GM23338 (cell line): ENCODE measurements at regions not wholly inside any gene's neighbourhood (a gene's known extent, or its start where the extent isn't known, plus 50 kb on each side); places are given as distances from the start of the nearest gene placed in this dataset.

Experiments used
- ATAC-seq: fragments of 200-7000 bp; cut with Tn5 transposase; 3 replicates; pipeline ENCODE4 v1.9.1; 2020
- DNase-seq: peaks from one replicate; pipeline ENCODE4 v3.0.0-alpha.2; 2015; ENCODE audit warnings: low spot score
- H2AFZ ChIP-seq: fragments of 200-600 bp; sonication (generic); 2 replicates; pipeline ENCODE4 v1.8.0; 2016; ENCODE audit warnings: antibody characterized with exemption, mild to moderate bottlenecking, moderate library complexity
- H3F3A ChIP-seq: fragments of 200-600 bp; sonication (generic); replicated peaks from 2 replicates; pipeline ENCODE4 v1.8.0; 2017; ENCODE audit warnings: antibody characterized with exemption, mixed run types, low read depth
- H3K27ac ChIP-seq: fragments of 200-600 bp; sonication (generic); 2 replicates; pipeline ENCODE4 v1.6.1; 2016; ENCODE audit warnings: low read depth
- H3K27me3 ChIP-seq: fragments of 200-600 bp; sonication (generic); 2 replicates; pipeline ENCODE4 v1.8.0; 2016; ENCODE audit warnings: mild to moderate bottlenecking, mixed run types, moderate library complexity; ENCODE audit not compliant: insufficient read depth
- H3K36me3 ChIP-seq: fragments of 200-600 bp; sonication (generic); 2 replicates; pipeline ENCODE4 v1.8.0; 2016; ENCODE audit warnings: mild to moderate bottlenecking; ENCODE audit not compliant: insufficient read depth
- H3K4me1 ChIP-seq: fragments of 200-600 bp; sonication (generic); 2 replicates; pipeline ENCODE4 v1.8.0; 2016; ENCODE audit warnings: mild to moderate bottlenecking, moderate library complexity; ENCODE audit not compliant: insufficient read depth
- H3K4me2 ChIP-seq: fragments of 200-600 bp; sonication (generic); 2 replicates; pipeline ENCODE4 v1.7.1; 2017; ENCODE audit warnings: mixed run types
- H3K4me3 ChIP-seq: fragments of 200-600 bp; sonication (generic); 2 replicates; pipeline ENCODE4 v1.6.1; 2016; ENCODE audit warnings: mixed run types
- H3K79me2 ChIP-seq: fragments of 200-600 bp; sonication (generic); replicated peaks from 2 replicates; pipeline ENCODE4 v1.8.0; 2017; ENCODE audit warnings: mild to moderate bottlenecking; ENCODE audit not compliant: insufficient read depth
- H3K9me2 ChIP-seq: fragments of 200-600 bp; sonication (generic); 2 replicates; pipeline ENCODE4 v1.8.0; 2017; ENCODE audit not compliant: insufficient read depth
- H4K20me1 ChIP-seq: fragments of 200-600 bp; sonication (generic); replicated peaks from 2 replicates; pipeline ENCODE4 v1.8.0; 2017; ENCODE audit warnings: mild to moderate bottlenecking; ENCODE audit not compliant: insufficient read depth
- H3K27ac Mint-ChIP-seq: 2 replicates; pipeline ENCODE4 v1.8.0; 2020; ENCODE audit warnings: inconsistent platforms, mild to moderate bottlenecking, moderate library complexity, mixed read lengths
- H3K27me3 Mint-ChIP-seq: 3 replicates; pipeline ENCODE4 v1.8.0; 2022; ENCODE audit warnings: low read depth, mild to moderate bottlenecking, moderate library complexity, mixed read lengths, inconsistent platforms; ENCODE audit not compliant: insufficient read depth, poor library complexity
- H3K36me3 Mint-ChIP-seq: 3 replicates; pipeline ENCODE4 v1.8.0; 2021; ENCODE audit warnings: low read depth, mild to moderate bottlenecking, inconsistent platforms, moderate library complexity, mixed read lengths
- H3K4me1 Mint-ChIP-seq: 3 replicates; pipeline ENCODE4 v1.8.0; 2020; ENCODE audit warnings: mild to moderate bottlenecking, inconsistent platforms, mixed read lengths
- H3K4me3 Mint-ChIP-seq: 3 replicates; pipeline ENCODE4 v1.8.0; 2021; ENCODE audit warnings: moderate library complexity, mild to moderate bottlenecking, inconsistent platforms, mixed read lengths
- H3K9me3 Mint-ChIP-seq: 3 replicates; pipeline ENCODE4 v1.8.0; 2020; ENCODE audit warnings: moderate library complexity, mild to moderate bottlenecking, inconsistent platforms, mixed read lengths
- TF ChIP-seq, protein P1 (sequence below), 2 experiments: fragments of 200-600 bp in 1 of 2; sonication (generic) in 1 of 2; conservative IDR thresholded peaks; 2 replicates each; pipeline versions ENCODE4 v1.5.1 to v1.6.1; 2016 to 2017; ENCODE audit warnings: antibody characterized with exemption in 2 of 2, low read depth in 2 of 2, mild to moderate bottlenecking in 2 of 2, moderate library complexity in 1 of 2
- TF ChIP-seq, protein P2 (sequence below): fragments of 250-450 bp; sonication (Bioruptor Pico); IDR thresholded peaks from 2 replicates; pipeline ENCODE4 v1.5.0; 2020; ENCODE audit warnings: mild to moderate bottlenecking, moderate library complexity
- TF ChIP-seq, protein P3 (sequence below): IDR thresholded peaks from one replicate; pipeline ENCODE4 v1.6.1; 2018; ENCODE audit warnings: antibody characterized with exemption; ENCODE audit not compliant: unreplicated experiment

DNA sequence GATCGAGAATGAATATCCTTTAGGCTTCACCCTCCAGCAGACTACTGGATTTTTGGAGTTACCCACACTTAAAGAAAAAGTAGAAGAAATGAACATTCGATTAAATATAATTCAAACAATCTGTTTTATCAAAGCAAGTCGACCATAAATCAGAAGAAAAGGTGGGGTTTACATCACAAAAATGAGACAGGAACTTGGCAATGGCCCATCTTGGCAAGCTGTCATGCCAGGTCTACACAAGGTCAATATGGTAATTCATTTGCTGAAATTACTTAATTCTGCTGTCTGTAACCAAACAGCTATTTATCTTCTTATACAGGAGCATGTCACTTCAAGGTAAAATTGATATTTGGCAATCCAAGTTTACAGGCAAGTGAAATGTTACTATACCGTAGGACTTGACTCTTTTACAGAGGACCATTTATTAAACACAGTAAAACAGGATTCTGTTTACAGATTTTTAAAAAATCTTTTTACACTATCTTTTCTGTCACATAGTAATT, 640.6 kb upstream of the NRP1 start:
- ATAC-seq (no peak), DNase-seq (no peak)
- no peaks in the 10 kb centered on the region for H3F3A ChIP-seq
- H3K27ac Mint-ChIP-seq = no peak overlapping the region
- TF ChIP-seq, protein P1, sequence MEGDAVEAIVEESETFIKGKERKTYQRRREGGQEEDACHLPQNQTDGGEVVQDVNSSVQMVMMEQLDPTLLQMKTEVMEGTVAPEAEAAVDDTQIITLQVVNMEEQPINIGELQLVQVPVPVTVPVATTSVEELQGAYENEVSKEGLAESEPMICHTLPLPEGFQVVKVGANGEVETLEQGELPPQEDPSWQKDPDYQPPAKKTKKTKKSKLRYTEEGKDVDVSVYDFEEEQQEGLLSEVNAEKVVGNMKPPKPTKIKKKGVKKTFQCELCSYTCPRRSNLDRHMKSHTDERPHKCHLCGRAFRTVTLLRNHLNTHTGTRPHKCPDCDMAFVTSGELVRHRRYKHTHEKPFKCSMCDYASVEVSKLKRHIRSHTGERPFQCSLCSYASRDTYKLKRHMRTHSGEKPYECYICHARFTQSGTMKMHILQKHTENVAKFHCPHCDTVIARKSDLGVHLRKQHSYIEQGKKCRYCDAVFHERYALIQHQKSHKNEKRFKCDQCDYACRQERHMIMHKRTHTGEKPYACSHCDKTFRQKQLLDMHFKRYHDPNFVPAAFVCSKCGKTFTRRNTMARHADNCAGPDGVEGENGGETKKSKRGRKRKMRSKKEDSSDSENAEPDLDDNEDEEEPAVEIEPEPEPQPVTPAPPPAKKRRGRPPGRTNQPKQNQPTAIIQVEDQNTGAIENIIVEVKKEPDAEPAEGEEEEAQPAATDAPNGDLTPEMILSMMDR (conservative IDR thresholded peaks at IDR 0.05; ENCODE audit: low read depth in 2 of 2) = no peak
- TF ChIP-seq, protein P2, sequence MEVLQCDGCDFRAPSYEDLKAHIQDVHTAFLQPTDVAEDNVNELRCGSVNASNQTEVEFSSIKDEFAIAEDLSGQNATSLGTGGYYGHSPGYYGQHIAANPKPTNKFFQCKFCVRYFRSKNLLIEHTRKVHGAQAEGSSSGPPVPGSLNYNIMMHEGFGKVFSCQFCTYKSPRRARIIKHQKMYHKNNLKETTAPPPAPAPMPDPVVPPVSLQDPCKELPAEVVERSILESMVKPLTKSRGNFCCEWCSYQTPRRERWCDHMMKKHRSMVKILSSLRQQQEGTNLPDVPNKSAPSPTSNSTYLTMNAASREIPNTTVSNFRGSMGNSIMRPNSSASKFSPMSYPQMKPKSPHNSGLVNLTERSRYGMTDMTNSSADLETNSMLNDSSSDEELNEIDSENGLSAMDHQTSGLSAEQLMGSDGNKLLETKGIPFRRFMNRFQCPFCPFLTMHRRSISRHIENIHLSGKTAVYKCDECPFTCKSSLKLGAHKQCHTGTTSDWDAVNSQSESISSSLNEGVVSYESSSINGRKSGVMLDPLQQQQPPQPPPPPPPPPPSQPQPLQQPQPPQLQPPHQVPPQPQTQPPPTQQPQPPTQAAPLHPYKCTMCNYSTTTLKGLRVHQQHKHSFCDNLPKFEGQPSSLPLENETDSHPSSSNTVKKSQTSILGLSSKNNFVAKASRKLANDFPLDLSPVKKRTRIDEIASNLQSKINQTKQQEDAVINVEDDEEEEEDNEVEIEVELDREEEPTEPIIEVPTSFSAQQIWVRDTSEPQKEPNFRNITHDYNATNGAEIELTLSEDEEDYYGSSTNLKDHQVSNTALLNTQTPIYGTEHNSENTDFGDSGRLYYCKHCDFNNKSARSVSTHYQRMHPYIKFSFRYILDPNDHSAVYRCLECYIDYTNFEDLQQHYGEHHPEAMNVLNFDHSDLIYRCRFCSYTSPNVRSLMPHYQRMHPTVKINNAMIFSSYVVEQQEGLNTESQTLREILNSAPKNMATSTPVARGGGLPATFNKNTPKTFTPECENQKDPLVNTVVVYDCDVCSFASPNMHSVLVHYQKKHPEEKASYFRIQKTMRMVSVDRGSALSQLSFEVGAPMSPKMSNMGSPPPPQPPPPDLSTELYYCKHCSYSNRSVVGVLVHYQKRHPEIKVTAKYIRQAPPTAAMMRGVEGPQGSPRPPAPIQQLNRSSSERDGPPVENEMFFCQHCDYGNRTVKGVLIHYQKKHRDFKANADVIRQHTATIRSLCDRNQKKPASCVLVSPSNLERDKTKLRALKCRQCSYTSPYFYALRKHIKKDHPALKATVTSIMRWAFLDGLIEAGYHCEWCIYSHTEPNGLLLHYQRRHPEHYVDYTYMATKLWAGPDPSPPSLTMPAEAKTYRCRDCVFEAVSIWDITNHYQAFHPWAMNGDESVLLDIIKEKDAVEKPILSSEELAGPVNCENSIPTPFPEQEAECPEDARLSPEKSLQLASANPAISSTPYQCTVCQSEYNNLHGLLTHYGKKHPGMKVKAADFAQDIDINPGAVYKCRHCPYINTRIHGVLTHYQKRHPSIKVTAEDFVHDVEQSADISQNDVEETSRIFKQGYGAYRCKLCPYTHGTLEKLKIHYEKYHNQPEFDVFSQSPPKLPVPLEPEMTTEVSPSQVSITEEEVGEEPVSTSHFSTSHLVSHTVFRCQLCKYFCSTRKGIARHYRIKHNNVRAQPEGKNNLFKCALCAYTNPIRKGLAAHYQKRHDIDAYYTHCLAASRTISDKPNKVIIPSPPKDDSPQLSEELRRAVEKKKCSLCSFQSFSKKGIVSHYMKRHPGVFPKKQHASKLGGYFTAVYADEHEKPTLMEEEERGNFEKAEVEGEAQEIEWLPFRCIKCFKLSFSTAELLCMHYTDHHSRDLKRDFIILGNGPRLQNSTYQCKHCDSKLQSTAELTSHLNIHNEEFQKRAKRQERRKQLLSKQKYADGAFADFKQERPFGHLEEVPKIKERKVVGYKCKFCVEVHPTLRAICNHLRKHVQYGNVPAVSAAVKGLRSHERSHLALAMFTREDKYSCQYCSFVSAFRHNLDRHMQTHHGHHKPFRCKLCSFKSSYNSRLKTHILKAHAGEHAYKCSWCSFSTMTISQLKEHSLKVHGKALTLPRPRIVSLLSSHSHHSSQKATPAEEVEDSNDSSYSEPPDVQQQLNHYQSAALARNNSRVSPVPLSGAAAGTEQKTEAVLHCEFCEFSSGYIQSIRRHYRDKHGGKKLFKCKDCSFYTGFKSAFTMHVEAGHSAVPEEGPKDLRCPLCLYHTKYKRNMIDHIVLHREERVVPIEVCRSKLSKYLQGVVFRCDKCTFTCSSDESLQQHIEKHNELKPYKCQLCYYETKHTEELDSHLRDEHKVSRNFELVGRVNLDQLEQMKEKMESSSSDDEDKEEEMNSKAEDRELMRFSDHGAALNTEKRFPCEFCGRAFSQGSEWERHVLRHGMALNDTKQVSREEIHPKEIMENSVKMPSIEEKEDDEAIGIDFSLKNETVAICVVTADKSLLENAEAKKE (CRISPR knock-in tag) = no peak
- TF ChIP-seq, protein P3, sequence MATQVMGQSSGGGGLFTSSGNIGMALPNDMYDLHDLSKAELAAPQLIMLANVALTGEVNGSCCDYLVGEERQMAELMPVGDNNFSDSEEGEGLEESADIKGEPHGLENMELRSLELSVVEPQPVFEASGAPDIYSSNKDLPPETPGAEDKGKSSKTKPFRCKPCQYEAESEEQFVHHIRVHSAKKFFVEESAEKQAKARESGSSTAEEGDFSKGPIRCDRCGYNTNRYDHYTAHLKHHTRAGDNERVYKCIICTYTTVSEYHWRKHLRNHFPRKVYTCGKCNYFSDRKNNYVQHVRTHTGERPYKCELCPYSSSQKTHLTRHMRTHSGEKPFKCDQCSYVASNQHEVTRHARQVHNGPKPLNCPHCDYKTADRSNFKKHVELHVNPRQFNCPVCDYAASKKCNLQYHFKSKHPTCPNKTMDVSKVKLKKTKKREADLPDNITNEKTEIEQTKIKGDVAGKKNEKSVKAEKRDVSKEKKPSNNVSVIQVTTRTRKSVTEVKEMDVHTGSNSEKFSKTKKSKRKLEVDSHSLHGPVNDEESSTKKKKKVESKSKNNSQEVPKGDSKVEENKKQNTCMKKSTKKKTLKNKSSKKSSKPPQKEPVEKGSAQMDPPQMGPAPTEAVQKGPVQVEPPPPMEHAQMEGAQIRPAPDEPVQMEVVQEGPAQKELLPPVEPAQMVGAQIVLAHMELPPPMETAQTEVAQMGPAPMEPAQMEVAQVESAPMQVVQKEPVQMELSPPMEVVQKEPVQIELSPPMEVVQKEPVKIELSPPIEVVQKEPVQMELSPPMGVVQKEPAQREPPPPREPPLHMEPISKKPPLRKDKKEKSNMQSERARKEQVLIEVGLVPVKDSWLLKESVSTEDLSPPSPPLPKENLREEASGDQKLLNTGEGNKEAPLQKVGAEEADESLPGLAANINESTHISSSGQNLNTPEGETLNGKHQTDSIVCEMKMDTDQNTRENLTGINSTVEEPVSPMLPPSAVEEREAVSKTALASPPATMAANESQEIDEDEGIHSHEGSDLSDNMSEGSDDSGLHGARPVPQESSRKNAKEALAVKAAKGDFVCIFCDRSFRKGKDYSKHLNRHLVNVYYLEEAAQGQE = no peak
- H3K36me3 ChIP-seq = no peaks in the 10 kb centered on the region
- H4K20me1 ChIP-seq = no peaks in the 10 kb centered on the region
- H3K4me3 ChIP-seq = no peak overlapping the region
- no peak overlapping the region for H2AFZ ChIP-seq
- no peak overlapping the region for H3K4me3 Mint-ChIP-seq
- H3K4me1 ChIP-seq = no peaks in the 10 kb centered on the region
- no peaks in the 10 kb centered on the region for H3K79me2 ChIP-seq
- H3K9me3 Mint-ChIP-seq = no peaks in the 10 kb centered on the region
- H3K27me3 ChIP-seq = no peaks in the 10 kb centered on the region
- no peaks in the 10 kb centered on the region for H3K27me3 Mint-ChIP-seq
- no peaks in the 10 kb centered on the region for H3K4me1 Mint-ChIP-seq
- H3K36me3 Mint-ChIP-seq = no peaks in the 10 kb centered on the region
- H3K27ac ChIP-seq = no peak overlapping the region
- H3K4me2 ChIP-seq = no peak overlapping the region
- no peaks in the 10 kb centered on the region for H3K9me2 ChIP-seq
